ENCODE measurements at regions not wholly inside any gene's neighbourhood (a gene's known extent, or its start where the extent isn't known, plus 50 kb on each side); places are given as distances from the start of the nearest gene placed in this dataset.
"Not testable (repeated sequence)": the region's sequence is repeated elsewhere in the genome, so short reads cannot be mapped to it uniquely, and the experiment has no call there.

- no peaks in the 10 kb centered on the region for H3K27me3 Mint-ChIP-seq
- no peak overlapping the region for H3K4me3 Mint-ChIP-seq
- no peak for DNase-seq
- no peaks in the 10 kb centered on the region for H3K36me3 Mint-ChIP-seq (ENCODE audit: low read depth)
- peaks cover 3% of the 10 kb centered on the region for H3K9me3 Mint-ChIP-seq
- H3K4me1 Mint-ChIP-seq (ENCODE audit: low read depth): no peaks in the 10 kb centered on the region
- no peak overlapping the region for H3K27ac Mint-ChIP-seq
Observed at GRCh38 chr22:34620832-34621231, 445.1 kb upstream of the ISX start.

- Mint-ChIP-seq H3K9me3 (peaks cover 3% of the 10 kb centered on the region), H3K4me3 (no peak overlapping the region), H3K4me1 (ENCODE audit: low read depth) (no peaks in the 10 kb centered on the region), H3K27me3 (no peaks in the 10 kb centered on the region), H3K36me3 (ENCODE audit: low read depth) (no peaks in the 10 kb centered on the region), H3K27ac (no peak overlapping the region)
- DNase-seq: no peak
Observed at GRCh38 chr22:34622602-34623001, 443.4 kb upstream of the ISX start.

GRCh38 chr22:34623580-34623979 is 442.4 kb upstream of the ISX start:
- peaks cover 4% of the 10 kb centered on the region for H3K9me3 Mint-ChIP-seq
- no peak overlapping the region for H3K4me3 Mint-ChIP-seq
- no peak overlapping the region for H3K27ac Mint-ChIP-seq
- H3K36me3 Mint-ChIP-seq (ENCODE audit: low read depth): no peaks in the 10 kb centered on the region
- no peaks in the 10 kb centered on the region for H3K4me1 Mint-ChIP-seq (ENCODE audit: low read depth)
- no peak for DNase-seq
- H3K27me3 Mint-ChIP-seq: peaks cover 2% of the 10 kb centered on the region

- DNase-seq; H3K27ac Mint-ChIP-seq; H3K36me3 Mint-ChIP-seq (ENCODE audit: low read depth); H3K4me1 Mint-ChIP-seq (ENCODE audit: low read depth); H3K9me3 Mint-ChIP-seq; H3K27me3 Mint-ChIP-seq; H3K4me3 Mint-ChIP-seq: not testable (repeated sequence)
Observed at GRCh38 chr22:34625892-34626291, 440.1 kb upstream of the ISX start.

GRCh38 chr22:34638128-34638527 is 427.8 kb upstream of the ISX start:
- no peaks in the 10 kb centered on the region for H3K27me3 Mint-ChIP-seq
- no peaks in the 10 kb centered on the region for H3K4me1 Mint-ChIP-seq (ENCODE audit: low read depth)

GRCh38 chr22:34639911-34640310 is 426.0 kb upstream of the ISX start:
- DNase-seq: no peak
- no peak overlapping the region for H3K27ac Mint-ChIP-seq
- H3K9me3 Mint-ChIP-seq: no peaks in the 10 kb centered on the region
- no peaks in the 10 kb centered on the region for H3K36me3 Mint-ChIP-seq (ENCODE audit: low read depth)
- no peaks in the 10 kb centered on the region for H3K4me1 Mint-ChIP-seq (ENCODE audit: low read depth)
- no peak overlapping the region for H3K4me3 Mint-ChIP-seq
- H3K27me3 Mint-ChIP-seq: no peaks in the 10 kb centered on the region

More at GRCh38 chr22:34638128-34638527, 427.8 kb upstream of the ISX start:
- no peaks in the 10 kb centered on the region for H3K9me3 Mint-ChIP-seq
- no peaks in the 10 kb centered on the region for H3K36me3 Mint-ChIP-seq (ENCODE audit: low read depth)
- no peak overlapping the region for H3K4me3 Mint-ChIP-seq
- DNase-seq: no peak
- H3K27ac Mint-ChIP-seq: no peak overlapping the region

- Mint-ChIP-seq H3K4me3 (no peak overlapping the region), H3K36me3 (ENCODE audit: low read depth) (no peaks in the 10 kb centered on the region), H3K9me3 (no peaks in the 10 kb centered on the region), H3K4me1 (ENCODE audit: low read depth) (no peaks in the 10 kb centered on the region), H3K27ac (no peak overlapping the region), H3K27me3 (no peaks in the 10 kb centered on the region)
- no peak for DNase-seq
Observed at GRCh38 chr22:34645375-34645774, 420.6 kb upstream of the ISX start.

- Mint-ChIP-seq H3K27ac (no peak overlapping the region), H3K4me1 (ENCODE audit: low read depth) (no peaks in the 10 kb centered on the region), H3K9me3 (peaks cover 3% of the 10 kb centered on the region), H3K4me3 (no peak overlapping the region), H3K36me3 (ENCODE audit: low read depth) (no peaks in the 10 kb centered on the region), H3K27me3 (no peaks in the 10 kb centered on the region)
- DNase-seq: no peak
Observed at GRCh38 chr22:34669001-34669400, 397.0 kb upstream of the ISX start.

- H3K9me3 Mint-ChIP-seq; H3K4me1 Mint-ChIP-seq (ENCODE audit: low read depth); DNase-seq; H3K27ac Mint-ChIP-seq; H3K27me3 Mint-ChIP-seq; H3K4me3 Mint-ChIP-seq; H3K36me3 Mint-ChIP-seq (ENCODE audit: low read depth): not testable (repeated sequence)
Observed at GRCh38 chr22:34683031-34683430, 382.9 kb upstream of the ISX start.

GRCh38 chr22:34684278-34684677 is 381.7 kb upstream of the ISX start:
- H3K9me3 Mint-ChIP-seq; H3K4me3 Mint-ChIP-seq; DNase-seq; H3K27ac Mint-ChIP-seq; H3K27me3 Mint-ChIP-seq; H3K36me3 Mint-ChIP-seq (ENCODE audit: low read depth); H3K4me1 Mint-ChIP-seq (ENCODE audit: low read depth): not testable (repeated sequence)

- Mint-ChIP-seq H3K36me3 (ENCODE audit: low read depth) (no peaks in the 10 kb centered on the region), H3K4me3 (no peak overlapping the region), H3K27me3 (no peaks in the 10 kb centered on the region), H3K9me3 (no peaks in the 10 kb centered on the region), H3K27ac (no peak overlapping the region), H3K4me1 (ENCODE audit: low read depth) (no peaks in the 10 kb centered on the region)
- no peak for DNase-seq
Observed at GRCh38 chr22:34687116-34687515, 378.8 kb upstream of the ISX start.

- H3K27me3 Mint-ChIP-seq: no peaks in the 10 kb centered on the region
- no peak overlapping the region for H3K27ac Mint-ChIP-seq
- H3K9me3 Mint-ChIP-seq: no peaks in the 10 kb centered on the region
- no peak for DNase-seq
- no peak overlapping the region for H3K4me3 Mint-ChIP-seq
- H3K4me1 Mint-ChIP-seq (ENCODE audit: low read depth): no peaks in the 10 kb centered on the region
- H3K36me3 Mint-ChIP-seq (ENCODE audit: low read depth): no peaks in the 10 kb centered on the region
Observed at GRCh38 chr22:34688825-34689224, 377.1 kb upstream of the ISX start.

- no peaks in the 10 kb centered on the region for H3K4me1 Mint-ChIP-seq (ENCODE audit: low read depth)
- peaks cover 6% of the 10 kb centered on the region for H3K27me3 Mint-ChIP-seq
- H3K9me3 Mint-ChIP-seq: no peaks in the 10 kb centered on the region
- no peak overlapping the region for H3K4me3 Mint-ChIP-seq
- no peak overlapping the region for H3K27ac Mint-ChIP-seq
- H3K36me3 Mint-ChIP-seq (ENCODE audit: low read depth): no peaks in the 10 kb centered on the region
- DNase-seq: no peak
Observed at GRCh38 chr22:34696557-34696956, 369.4 kb upstream of the ISX start.

GRCh38 chr22:34702279-34702678 is 363.7 kb upstream of the ISX start:
- H3K27ac Mint-ChIP-seq: no peak overlapping the region
- H3K4me1 Mint-ChIP-seq (ENCODE audit: low read depth): no peaks in the 10 kb centered on the region
- no peak overlapping the region for H3K4me3 Mint-ChIP-seq
- no peaks in the 10 kb centered on the region for H3K36me3 Mint-ChIP-seq (ENCODE audit: low read depth)
- peaks cover 6% of the 10 kb centered on the region for H3K27me3 Mint-ChIP-seq
- no peaks in the 10 kb centered on the region for H3K9me3 Mint-ChIP-seq
- no peak for DNase-seq

- Mint-ChIP-seq H3K4me3 (no peak overlapping the region), H3K27me3 (no peaks in the 10 kb centered on the region), H3K4me1 (ENCODE audit: low read depth) (no peaks in the 10 kb centered on the region), H3K36me3 (ENCODE audit: low read depth) (no peaks in the 10 kb centered on the region), H3K27ac (no peak overlapping the region), H3K9me3 (no peaks in the 10 kb centered on the region)
- no peak for DNase-seq
Observed at GRCh38 chr22:34709641-34710040, 356.3 kb upstream of the ISX start.

- Mint-ChIP-seq H3K36me3 (ENCODE audit: low read depth) (no peaks in the 10 kb centered on the region), H3K27me3 (peaks cover 6% of the 10 kb centered on the region), H3K4me1 (ENCODE audit: low read depth) (no peaks in the 10 kb centered on the region), H3K4me3 (no peak overlapping the region), H3K27ac (no peak overlapping the region), H3K9me3 (peaks cover 24% of the 10 kb centered on the region)
- no peak for DNase-seq
Observed at GRCh38 chr22:34722901-34723300, 343.1 kb upstream of the ISX start.

Data from activated T-cell treated with anti-CD3 and anti-CD28 coated beads, Interleukin-2, amount 50 U/mL, for 24 hours (primary cell).